Naive B cell (primary cell): ENCODE measurements at regions not wholly inside any gene's neighbourhood (a gene's known extent, or its start where the extent isn't known, plus 50 kb on each side); places are given as distances from the start of the nearest gene placed in this dataset.

ENCODE experiments used
- ATAC-seq, 2 donors: fragments of 150-1000 bp; cut with Tn5 transposase; 2 replicates each; pipeline ENCODE4 v1.10.0; 2021; ENCODE audit warnings: low read depth in 2 of 2, mild to moderate bottlenecking in 2 of 2, moderate library complexity in 2 of 2
- DNase-seq: peaks from one replicate; pipeline ENCODE4 v3.0.0; 2022
- H3K27ac Mint-ChIP-seq, 6 donors: one replicate each; pipeline ENCODE4 v1.8.0; 2020 to 2022; ENCODE audit warnings: mild to moderate bottlenecking in 6 of 6, mixed read lengths in 6 of 6, moderate library complexity in 5 of 6, inconsistent platforms in 2 of 6
- H3K27me3 Mint-ChIP-seq, 3 donors: one replicate each; pipeline ENCODE4 v1.8.0; 2021 to 2022; ENCODE audit warnings: mixed read lengths in 3 of 3, mild to moderate bottlenecking in 1 of 3
- H3K36me3 Mint-ChIP-seq, 2 donors: one replicate each; pipeline ENCODE4 v1.8.0; 2020 to 2022; ENCODE audit warnings: mixed read lengths in 2 of 2, inconsistent platforms in 1 of 2, mild to moderate bottlenecking in 1 of 2
- H3K4me1 Mint-ChIP-seq, 3 donors: one replicate each; pipeline ENCODE4 v1.8.0; 2020 to 2022; ENCODE audit warnings: mixed read lengths in 3 of 3, inconsistent platforms in 1 of 3, mild to moderate bottlenecking in 1 of 3, moderate library complexity in 1 of 3
- H3K4me3 Mint-ChIP-seq, 8 donors: one replicate each; pipeline ENCODE4 v1.8.0; 2020 to 2022; ENCODE audit warnings: mild to moderate bottlenecking in 8 of 8, mixed read lengths in 8 of 8, moderate library complexity in 8 of 8, inconsistent platforms in 2 of 8
- H3K9me3 Mint-ChIP-seq, 7 donors: one replicate each; pipeline ENCODE4 v1.8.0; 2020 to 2022; ENCODE audit warnings: mixed read lengths in 7 of 7, mild to moderate bottlenecking in 5 of 7, inconsistent platforms in 2 of 7, moderate library complexity in 1 of 7

DNA sequence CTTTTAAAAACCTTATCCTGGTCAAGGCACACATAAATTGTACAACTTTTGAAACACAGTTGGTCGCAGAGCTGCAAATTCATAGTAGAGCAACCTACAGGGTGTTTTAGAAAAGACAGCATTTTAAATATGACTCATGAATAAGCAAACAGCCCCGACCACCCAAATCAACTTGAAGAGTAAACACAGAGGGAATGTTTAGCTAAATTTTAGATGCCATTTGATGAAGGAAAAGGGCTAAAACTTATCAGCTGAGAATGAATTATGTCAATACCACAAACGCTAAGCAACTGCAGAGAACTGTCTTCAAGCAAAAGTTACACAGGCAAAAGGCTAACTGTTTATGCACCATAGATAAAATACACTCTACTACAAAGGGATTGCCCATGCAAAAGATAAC, 427.5 kb upstream of the PSMD7 start:
- Mint-ChIP-seq H3K4me1 (no peaks in the 10 kb centered on the region), H3K27ac (no peak overlapping the region), H3K4me3 (no peak overlapping the region), H3K27me3 (peaks cover 4 to 16% (median 7%) of the 10 kb centered on the region in 3 donors), H3K9me3 (peaks cover 0 to 2% (median 0%) of the 10 kb centered on the region in 7 donors), H3K36me3 (no peaks in the 10 kb centered on the region)
- no peak for ATAC-seq
- no peak for DNase-seq

DNA sequence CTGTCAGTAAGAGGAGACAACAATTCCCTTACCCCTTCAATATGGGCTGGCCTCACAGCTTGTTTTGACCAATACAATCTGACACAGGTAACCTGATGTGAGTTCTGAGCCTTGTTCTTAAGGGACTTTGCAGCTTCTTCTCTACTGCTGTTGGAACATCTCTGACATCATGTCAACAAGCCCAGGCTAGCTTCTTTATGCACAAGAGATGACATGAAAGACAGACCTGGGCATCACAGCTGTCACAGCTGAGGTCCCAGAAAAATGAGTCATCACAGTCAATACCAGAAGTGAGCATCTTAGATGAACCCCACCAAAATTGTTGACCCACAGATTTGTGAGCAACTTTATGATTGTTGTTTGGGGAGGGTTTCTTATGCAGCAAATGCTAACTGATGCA, 431.7 kb upstream of the PSMD7 start:
- H3K4me3 Mint-ChIP-seq, result no peak overlapping the region
- peaks cover 0 to 6% (median 1%) of the 10 kb centered on the region in 3 donors for H3K27me3 Mint-ChIP-seq
- no peak for ATAC-seq
- H3K9me3 Mint-ChIP-seq, result peaks cover 0 to 8% (median 0%) of the 10 kb centered on the region in 7 donors
- no peak overlapping the region for H3K27ac Mint-ChIP-seq
- H3K4me1 Mint-ChIP-seq, result no peaks in the 10 kb centered on the region
- DNase-seq, result no peak
- no peaks in the 10 kb centered on the region for H3K36me3 Mint-ChIP-seq

DNA sequence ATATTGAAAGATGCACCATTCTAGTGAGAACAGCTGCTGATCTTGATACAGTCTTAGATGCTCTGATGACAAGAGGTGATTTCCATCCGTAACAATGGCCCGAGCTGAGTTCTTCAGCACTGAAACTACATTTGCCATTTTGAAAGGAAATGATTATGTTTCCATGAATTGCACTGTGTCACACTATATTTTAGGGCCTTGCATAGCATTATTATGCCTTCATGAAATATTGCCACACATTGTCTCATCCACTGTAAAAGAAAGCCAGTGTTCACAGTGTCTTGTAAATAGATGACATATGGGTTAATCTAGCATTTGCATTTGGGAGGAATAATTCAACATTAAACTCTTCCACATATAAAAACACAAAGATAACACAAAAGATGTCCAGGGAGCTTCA, 438.3 kb upstream of the PSMD7 start:
- H3K36me3 Mint-ChIP-seq, result no peaks in the 10 kb centered on the region
- H3K27me3 Mint-ChIP-seq, result no peaks in the 10 kb centered on the region
- ATAC-seq, result no peak
- no peak overlapping the region for H3K27ac Mint-ChIP-seq
- H3K9me3 Mint-ChIP-seq, result peaks cover 0 to 8% (median 2%) of the 10 kb centered on the region in 7 donors
- DNase-seq, result no peak
- no peak overlapping the region for H3K4me3 Mint-ChIP-seq
- no peaks in the 10 kb centered on the region for H3K4me1 Mint-ChIP-seq

DNA sequence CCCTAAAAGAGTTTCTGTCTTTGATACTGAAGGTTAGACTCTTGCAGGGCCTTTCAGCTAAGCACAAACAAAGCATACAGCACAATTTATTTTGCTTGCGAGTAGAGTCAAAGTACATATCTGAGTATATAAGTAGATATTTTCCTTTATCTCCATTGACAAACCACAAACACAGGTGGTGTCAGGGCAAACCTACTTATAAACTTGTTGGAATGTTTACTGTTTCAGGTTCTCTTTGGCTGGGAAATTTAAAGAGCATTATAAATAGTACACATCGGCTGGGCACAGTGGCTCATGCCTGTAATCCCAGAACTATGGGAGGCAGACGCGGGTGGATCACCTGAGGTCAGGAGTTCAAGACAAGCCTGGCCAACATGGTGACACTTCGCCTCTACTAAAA, 442.6 kb upstream of the PSMD7 start:
- no peaks in the 10 kb centered on the region for H3K36me3 Mint-ChIP-seq
- peak overlapping the region in 1 of 6 donors; percentile 40 for H3K27ac Mint-ChIP-seq
- ATAC-seq (no peak), DNase-seq (no peak)
- H3K9me3 Mint-ChIP-seq, result peaks cover 0 to 3% (median 1%) of the 10 kb centered on the region in 7 donors
- H3K4me3 Mint-ChIP-seq, result no peak overlapping the region
- H3K27me3 Mint-ChIP-seq, result peaks cover 0 to 6% (median 0%) of the 10 kb centered on the region in 3 donors
- H3K4me1 Mint-ChIP-seq, result no peaks in the 10 kb centered on the region

DNA sequence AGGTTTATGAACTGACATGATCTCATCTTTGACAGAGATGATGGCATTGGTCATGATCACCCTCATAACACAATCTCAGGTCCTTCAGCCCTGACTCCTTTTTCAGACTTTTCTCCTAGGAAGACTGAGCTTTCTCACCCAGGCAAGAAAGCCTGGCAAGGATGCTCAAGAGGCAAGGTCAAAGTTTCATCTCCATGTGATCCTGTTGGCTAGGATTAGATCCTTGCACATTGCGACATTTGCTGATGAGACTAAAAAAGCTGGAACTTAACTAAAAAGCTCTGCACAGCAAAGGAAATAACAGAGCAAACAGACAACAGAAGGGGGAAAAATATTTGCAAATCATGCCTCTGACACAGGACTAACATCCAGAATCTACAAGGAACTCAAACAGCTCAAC, 444.1 kb upstream of the PSMD7 start:
- no peak for DNase-seq
- H3K4me1 Mint-ChIP-seq, result no peaks in the 10 kb centered on the region
- peaks cover 0 to 6% (median 0%) of the 10 kb centered on the region in 3 donors for H3K27me3 Mint-ChIP-seq
- no peaks in the 10 kb centered on the region for H3K36me3 Mint-ChIP-seq
- no peak overlapping the region for H3K4me3 Mint-ChIP-seq
- ATAC-seq, result no peak
- peaks cover 0 to 3% (median 0%) of the 10 kb centered on the region in 7 donors for H3K9me3 Mint-ChIP-seq
- H3K27ac Mint-ChIP-seq, result no peak overlapping the region

DNA sequence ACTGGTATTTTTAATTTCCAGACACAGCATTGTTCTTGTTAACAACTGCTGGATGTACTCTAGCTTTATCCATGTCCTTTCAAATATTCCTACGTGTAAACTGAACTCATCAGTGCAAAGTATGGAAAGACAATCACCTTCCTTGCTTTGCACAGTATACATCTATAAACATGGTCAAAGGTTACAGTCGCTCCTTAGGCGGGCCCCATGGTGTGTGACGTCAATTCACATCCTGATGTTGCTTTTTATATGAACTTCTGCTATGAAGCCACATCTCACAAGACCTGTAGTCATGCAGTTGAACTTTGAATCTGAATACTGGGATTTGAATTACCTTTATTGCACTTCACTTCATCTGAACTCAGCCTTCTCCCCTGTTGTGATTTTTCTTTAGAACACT, 447.6 kb upstream of the PSMD7 start:
- H3K27me3 Mint-ChIP-seq, result peaks cover 0 to 11% (median 0%) of the 10 kb centered on the region in 3 donors
- no peak for ATAC-seq
- DNase-seq, result no peak
- no peak overlapping the region for H3K4me3 Mint-ChIP-seq
- no peaks in the 10 kb centered on the region for H3K4me1 Mint-ChIP-seq
- peaks cover 0 to 6% (median 3%) of the 10 kb centered on the region in 7 donors for H3K9me3 Mint-ChIP-seq
- H3K36me3 Mint-ChIP-seq, result no peaks in the 10 kb centered on the region
- H3K27ac Mint-ChIP-seq, result no peak overlapping the region

DNA sequence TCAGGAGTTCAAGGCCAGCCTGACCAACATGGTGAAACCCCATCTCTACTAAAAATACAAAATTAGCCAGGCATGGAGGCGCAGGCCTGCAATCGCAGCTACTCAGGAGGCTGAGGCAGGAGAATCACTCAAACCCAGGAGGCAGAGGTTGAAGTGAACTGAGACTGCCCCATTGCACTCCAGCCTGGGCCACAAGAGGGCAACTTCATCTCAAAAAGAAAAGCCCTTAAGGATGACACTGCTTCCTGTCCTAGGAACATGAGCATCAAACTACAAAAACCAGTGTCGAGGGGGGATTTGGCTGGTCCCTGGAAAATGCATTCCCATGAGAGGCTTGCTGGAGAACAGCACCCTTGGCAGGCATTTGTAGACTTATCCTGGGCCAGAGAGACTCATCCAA, 449.5 kb upstream of the PSMD7 start:
- DNase-seq (no peak), ATAC-seq (no peak)
- Mint-ChIP-seq H3K36me3 (no peaks in the 10 kb centered on the region), H3K27me3 (peaks cover 0 to 5% (median 0%) of the 10 kb centered on the region in 3 donors), H3K4me3 (no peak overlapping the region), H3K27ac (no peak overlapping the region), H3K9me3 (peaks cover 0 to 5% (median 0%) of the 10 kb centered on the region in 7 donors), H3K4me1 (no peaks in the 10 kb centered on the region)

DNA sequence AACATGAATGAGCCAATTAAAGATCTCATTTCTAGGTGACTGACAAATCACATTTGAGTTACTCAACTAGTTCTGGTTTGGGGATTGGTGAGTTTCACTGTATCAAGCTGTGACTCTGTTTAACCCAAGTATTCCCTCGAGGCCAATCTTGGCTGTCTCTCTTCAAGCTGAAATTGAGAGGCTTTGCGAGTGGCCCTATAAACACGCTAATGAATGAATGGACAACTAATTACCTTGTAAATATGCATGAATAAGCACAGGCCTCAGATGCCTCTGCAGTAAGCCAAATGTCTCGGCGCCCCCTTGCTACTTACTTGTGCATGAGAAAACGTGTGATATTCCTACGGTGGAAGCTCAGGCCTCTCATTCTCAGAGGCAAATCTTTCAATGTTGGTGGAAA, 450.3 kb upstream of the PSMD7 start:
- DNase-seq (no peak), ATAC-seq (no peak)
- Mint-ChIP-seq H3K9me3 (peaks cover 0 to 5% (median 0%) of the 10 kb centered on the region in 7 donors), H3K4me3 (no peak overlapping the region), H3K27me3 (peaks cover 0 to 5% (median 0%) of the 10 kb centered on the region in 3 donors), H3K36me3 (no peaks in the 10 kb centered on the region), H3K4me1 (no peaks in the 10 kb centered on the region), H3K27ac (no peak overlapping the region)

DNA sequence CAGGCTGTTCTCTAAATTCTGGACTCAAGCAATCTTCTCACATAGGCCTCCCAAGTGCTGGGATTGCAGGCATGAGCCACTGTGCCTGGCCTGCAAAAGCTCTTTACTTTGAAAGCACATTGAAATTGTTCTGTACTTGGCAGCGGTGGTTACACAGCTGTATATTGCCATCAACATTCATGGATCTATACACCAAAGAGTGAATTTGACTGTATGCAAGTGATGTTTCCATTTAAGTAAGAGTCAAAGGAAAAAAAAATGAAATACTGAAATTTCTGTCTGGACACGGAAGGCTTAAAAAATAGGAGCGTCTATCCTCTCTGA, 450.6 kb upstream of the PSMD7 start:
- no peak for DNase-seq
- H3K9me3 Mint-ChIP-seq, result peaks cover 0 to 5% (median 0%) of the 10 kb centered on the region in 7 donors
- H3K4me1 Mint-ChIP-seq, result no peaks in the 10 kb centered on the region
- ATAC-seq, result no peak
- no peak overlapping the region for H3K27ac Mint-ChIP-seq
- H3K36me3 Mint-ChIP-seq, result no peaks in the 10 kb centered on the region
- no peak overlapping the region for H3K4me3 Mint-ChIP-seq
- H3K27me3 Mint-ChIP-seq, result peaks cover 0 to 5% (median 0%) of the 10 kb centered on the region in 3 donors

DNA sequence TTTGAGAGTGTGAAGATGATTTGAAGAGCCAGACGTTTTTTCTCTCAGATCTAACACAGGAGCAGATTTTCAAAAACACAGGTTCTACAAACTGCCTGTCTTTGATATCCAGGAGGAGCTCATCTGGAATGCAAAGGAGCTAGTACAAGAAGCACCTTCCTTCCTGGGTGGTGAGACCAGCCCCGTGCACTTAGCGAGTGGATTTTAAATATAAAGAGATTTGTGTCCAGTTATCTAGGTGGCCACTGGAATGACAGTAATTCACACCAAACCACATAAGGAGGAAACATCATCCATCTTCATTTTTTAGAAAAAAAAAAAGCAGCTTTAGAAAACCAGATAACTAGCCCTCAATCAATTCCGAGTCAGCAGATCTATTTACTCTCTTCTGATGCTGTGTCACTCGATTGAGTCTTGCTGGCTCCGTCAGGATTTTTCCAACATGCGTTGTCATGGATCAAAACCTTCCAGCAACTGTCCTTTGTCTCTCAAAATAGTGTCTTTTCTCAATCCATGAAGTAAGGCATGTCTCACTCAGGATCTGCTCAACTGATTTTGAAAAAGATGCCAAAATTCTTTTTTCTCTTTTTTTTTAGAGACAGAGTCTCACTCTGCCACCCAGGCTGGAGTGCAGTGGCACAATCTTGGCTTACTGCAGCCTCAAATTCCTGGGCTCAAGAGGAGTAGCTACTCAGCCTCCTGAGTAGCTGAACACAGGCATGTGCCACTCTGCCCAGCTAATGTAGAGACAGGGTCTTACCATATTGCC, 451.2 kb upstream of the PSMD7 start:
- Mint-ChIP-seq H3K27me3 (peaks cover 0 to 5% (median 0%) of the 10 kb centered on the region in 3 donors), H3K36me3 (no peaks in the 10 kb centered on the region), H3K4me3 (no peak overlapping the region), H3K27ac (no peak overlapping the region), H3K4me1 (no peaks in the 10 kb centered on the region), H3K9me3 (peaks cover 0 to 6% (median 0%) of the 10 kb centered on the region in 7 donors)
- DNase-seq (no peak), ATAC-seq (no peak)

DNA sequence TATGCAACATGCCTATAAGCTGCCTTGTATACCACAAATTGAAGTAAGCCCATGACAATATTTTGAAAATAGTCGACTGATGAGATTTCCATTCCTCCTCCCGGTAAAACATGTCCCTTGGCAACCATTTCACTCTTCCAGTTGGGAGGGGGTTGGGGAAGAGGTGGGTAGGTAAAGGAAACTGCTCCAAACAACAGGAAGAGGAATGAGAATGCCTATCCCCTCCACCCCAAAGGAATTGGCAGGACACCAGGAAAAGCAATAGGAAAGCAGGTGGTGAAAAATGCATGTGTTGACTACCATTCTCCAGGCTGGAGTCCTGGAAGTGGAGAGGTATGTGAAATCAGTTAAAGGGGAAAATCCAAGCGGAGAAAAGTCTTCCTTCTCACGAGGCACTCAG, 455.9 kb upstream of the PSMD7 start:
- Mint-ChIP-seq H3K27me3 (peaks cover 0 to 5% (median 0%) of the 10 kb centered on the region in 3 donors), H3K9me3 (peaks cover 0 to 16% (median 6%) of the 10 kb centered on the region in 7 donors), H3K4me1 (no peaks in the 10 kb centered on the region), H3K4me3 (no peak overlapping the region), H3K36me3 (no peaks in the 10 kb centered on the region), H3K27ac (no peak overlapping the region)
- no peak for DNase-seq
- ATAC-seq, result no peak

DNA sequence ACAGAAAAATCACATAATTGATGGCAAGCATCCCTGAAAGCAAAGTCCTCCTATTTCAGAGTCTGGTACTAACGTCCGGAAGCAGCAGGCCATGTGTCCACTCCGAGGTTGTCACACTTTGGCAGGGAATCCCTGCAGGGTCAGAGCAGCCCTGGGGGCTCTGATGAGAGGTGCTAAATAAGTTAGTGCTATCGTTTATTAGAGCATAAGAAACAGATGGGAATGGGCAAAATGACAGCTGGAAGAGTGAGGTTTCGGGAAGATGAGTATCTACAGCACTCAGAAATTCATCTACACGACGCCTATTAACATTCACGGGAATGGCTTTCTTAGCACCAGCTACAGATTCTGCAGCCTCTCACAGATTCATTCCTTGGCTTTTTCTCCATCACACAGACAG, 465.4 kb upstream of the PSMD7 start:
- H3K27me3 Mint-ChIP-seq, result peaks cover 0 to 8% (median 0%) of the 10 kb centered on the region in 3 donors
- peaks cover 0 to 15% (median 1%) of the 10 kb centered on the region in 7 donors for H3K9me3 Mint-ChIP-seq
- no peak overlapping the region for H3K27ac Mint-ChIP-seq
- no peaks in the 10 kb centered on the region for H3K4me1 Mint-ChIP-seq
- no peak overlapping the region for H3K4me3 Mint-ChIP-seq
- no peak for DNase-seq
- ATAC-seq, result no peak
- H3K36me3 Mint-ChIP-seq, result no peaks in the 10 kb centered on the region

DNA sequence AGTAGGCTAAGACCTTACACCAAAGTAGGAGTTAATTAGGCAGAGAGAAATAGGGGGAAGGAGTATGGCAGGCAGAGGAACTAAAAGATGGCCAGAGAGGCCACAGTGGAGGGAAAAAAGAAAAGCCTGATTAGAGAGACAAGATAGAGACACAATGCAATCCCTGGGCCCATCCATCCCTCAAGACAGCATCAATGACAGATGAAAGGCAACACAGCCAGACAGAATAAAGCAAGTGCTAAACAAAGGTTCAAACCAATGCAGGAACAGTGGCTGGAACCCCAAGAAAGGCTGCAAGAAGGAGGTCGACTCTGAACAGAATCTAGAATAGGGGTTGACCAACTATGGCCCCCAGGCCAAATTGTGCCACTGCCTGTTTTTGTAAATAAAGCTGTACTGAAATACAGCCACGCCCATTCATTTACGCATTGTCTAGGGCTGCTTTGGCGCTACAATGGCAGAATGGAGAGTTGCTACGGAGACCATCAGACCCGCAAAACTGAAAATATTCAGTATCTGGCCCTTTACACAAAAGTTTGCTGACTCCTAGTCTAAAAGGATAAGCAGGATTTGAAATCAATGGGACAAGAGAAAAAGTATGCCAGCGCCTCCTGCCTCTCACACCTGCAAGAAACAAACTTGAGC, 473.3 kb upstream of the PSMD7 start:
- no peak overlapping the region for H3K27ac Mint-ChIP-seq
- ATAC-seq, result no peak
- DNase-seq, result no peak
- no peak overlapping the region for H3K4me3 Mint-ChIP-seq
- peaks cover 0 to 5% (median 0%) of the 10 kb centered on the region in 7 donors for H3K9me3 Mint-ChIP-seq
- H3K4me1 Mint-ChIP-seq, result no peaks in the 10 kb centered on the region
- no peaks in the 10 kb centered on the region for H3K27me3 Mint-ChIP-seq
- no peaks in the 10 kb centered on the region for H3K36me3 Mint-ChIP-seq
